ENCODE measurements at regions not wholly inside any gene's neighbourhood (a gene's known extent, or its start where the extent isn't known, plus 50 kb on each side); places are given as distances from the start of the nearest gene placed in this dataset.

GRCh38 chr5:23405316-23406068 is 101.9 kb upstream of the PRDM9 start:
- DNase-seq (ENCODE audit: low read depth) = no peak
- no peak overlapping the region for H3K4me3 ChIP-seq (ENCODE audit: low read depth, low read length)
- TF ChIP-seq CTCF (IDR thresholded peaks at IDR 0.05; ENCODE audit: insufficient read depth, low read depth, low read length, missing control alignments) = no peak

GRCh38 chr5:23402585-23402984 is 104.8 kb upstream of the PRDM9 start:
- no peak for DNase-seq (ENCODE audit: low read depth)
- TF ChIP-seq CTCF (IDR thresholded peaks at IDR 0.05; ENCODE audit: insufficient read depth, low read depth, low read length, missing control alignments) = no peak
- H3K4me3 ChIP-seq (ENCODE audit: low read depth, low read length) = no peak overlapping the region

- no peak for TF ChIP-seq CTCF (IDR thresholded peaks at IDR 0.05; ENCODE audit: insufficient read depth, low read depth, low read length, missing control alignments)
- DNase-seq (ENCODE audit: low read depth) = no peak
- H3K4me3 ChIP-seq (ENCODE audit: low read depth, low read length) = no peak overlapping the region
Observed at GRCh38 chr5:23400951-23401350, 106.5 kb upstream of the PRDM9 start.

DNA sequence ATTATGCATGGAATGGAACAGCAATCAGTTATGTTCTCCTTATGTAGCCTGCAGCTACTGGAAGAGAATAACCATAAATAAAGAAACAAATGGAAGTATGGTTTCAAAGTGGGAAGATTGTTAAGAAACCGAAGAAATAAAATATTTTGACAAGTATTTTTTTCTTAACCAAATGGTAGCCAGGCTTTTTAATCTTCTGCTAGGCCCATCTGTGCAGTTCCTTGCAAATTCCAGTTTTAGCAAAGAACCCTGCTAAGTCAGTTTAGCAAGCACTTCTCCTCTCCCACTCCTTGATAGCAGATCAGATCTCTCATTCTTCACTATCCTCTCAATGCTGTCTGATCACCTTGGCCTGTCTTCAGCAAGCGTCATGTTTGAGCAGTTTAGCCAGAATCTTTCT is 111.1 kb upstream of the PRDM9 start:
- no peak overlapping the region for H3K4me3 ChIP-seq (ENCODE audit: low read depth, low read length)
- DNase-seq (ENCODE audit: low read depth) = no peak
- TF ChIP-seq CTCF (IDR thresholded peaks at IDR 0.05; ENCODE audit: insufficient read depth, low read depth, low read length, missing control alignments) = no peak

DNA sequence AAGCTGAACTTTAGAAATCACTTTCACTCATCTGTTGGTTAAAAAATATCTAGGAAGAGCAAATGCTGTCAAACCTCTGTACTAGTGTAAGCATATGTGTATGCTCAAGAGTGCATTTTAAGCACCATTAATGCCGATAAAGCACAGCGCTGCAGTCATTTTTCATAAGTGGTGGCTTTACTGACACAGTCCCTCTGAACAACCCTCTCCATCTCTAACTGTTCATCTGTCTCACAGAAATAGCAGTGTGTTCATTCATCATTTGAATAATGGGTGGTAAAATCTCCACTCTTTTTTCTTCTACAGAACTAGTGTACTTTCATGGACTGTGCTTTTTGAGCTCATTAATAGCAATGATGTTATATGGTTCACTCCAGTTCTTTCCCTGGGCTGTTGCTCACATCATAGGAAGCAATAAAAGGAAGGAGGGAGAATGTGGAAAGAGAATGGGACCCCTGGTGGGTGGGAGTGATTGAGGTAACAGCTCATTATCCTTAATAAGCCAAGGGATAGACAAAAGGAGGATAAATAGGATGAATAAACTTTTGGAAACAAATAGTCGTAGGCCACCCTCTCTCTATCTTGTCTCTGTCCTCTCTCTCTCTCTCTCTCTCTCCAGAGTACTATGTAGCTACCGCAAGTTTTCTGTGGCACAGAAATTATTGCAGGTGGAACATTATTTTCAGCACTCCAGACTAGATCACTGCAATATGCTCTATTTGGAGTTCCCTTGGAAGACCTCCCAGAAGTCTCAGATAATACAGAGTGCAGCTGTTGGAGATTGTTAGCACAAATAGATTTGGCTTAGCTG is 117.9 kb upstream of the PRDM9 start:
- no peak overlapping the region for H3K4me3 ChIP-seq (ENCODE audit: low read depth, low read length)
- DNase-seq (ENCODE audit: low read depth) = no peak
- TF ChIP-seq CTCF (IDR thresholded peaks at IDR 0.05; ENCODE audit: insufficient read depth, low read depth, low read length, missing control alignments) = no peak

DNA sequence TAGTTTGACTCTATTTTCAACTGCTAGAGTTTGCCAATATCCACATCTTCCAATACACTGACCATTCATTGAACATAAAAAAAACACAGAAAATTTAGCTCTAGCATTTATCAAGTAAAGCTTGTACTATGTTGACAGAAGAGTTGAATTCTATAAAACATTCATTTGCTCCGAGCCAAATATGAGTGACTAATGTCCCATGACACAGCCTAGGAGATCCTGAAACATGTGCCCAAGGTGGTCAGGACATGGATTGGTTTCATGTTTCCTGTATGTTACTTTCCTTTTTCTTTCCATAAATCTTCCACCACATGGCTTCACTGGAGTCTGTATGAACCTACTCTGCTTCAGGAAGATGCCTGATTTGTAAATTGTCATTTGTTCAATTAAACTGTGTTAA is 122.4 kb upstream of the PRDM9 start:
- H3K4me3 ChIP-seq (ENCODE audit: low read depth, low read length) = no peak overlapping the region
- TF ChIP-seq CTCF (IDR thresholded peaks at IDR 0.05; ENCODE audit: insufficient read depth, low read depth, low read length, missing control alignments) = no peak
- no peak for DNase-seq (ENCODE audit: low read depth)

Measured in GM12865 (cell line).